IPS DF 6.9 (cell line): ENCODE measurements at regions not wholly inside any gene's neighbourhood (a gene's known extent, or its start where the extent isn't known, plus 50 kb on each side); places are given as distances from the start of the nearest gene placed in this dataset.
"Not testable (repeated sequence)": the region's sequence is repeated elsewhere in the genome, so short reads cannot be mapped to it uniquely, and the experiment has no call there.

Experiments
- DNase-seq: peaks from one replicate; pipeline ENCODE4 v3.0.0-alpha.2; 2013; ENCODE audit warnings: low read depth, low spot score
- H3K27ac ChIP-seq: one replicate; pipeline ENCODE4 v1.5.1; 2013; ENCODE audit warnings: low read length, control low read depth
- H3K27me3 ChIP-seq: 2 replicates; pipeline ENCODE4 v1.6.1; 2013; ENCODE audit warnings: mild to moderate bottlenecking, low read length; ENCODE audit not compliant: control insufficient read depth, insufficient read depth
- H3K36me3 ChIP-seq: 2 replicates; pipeline ENCODE4 v1.6.1; 2013; ENCODE audit warnings: low read length; ENCODE audit not compliant: control insufficient read depth, insufficient read depth
- H3K4me1 ChIP-seq: 2 replicates; pipeline ENCODE4 v1.6.1; 2013; ENCODE audit warnings: low read length; ENCODE audit not compliant: control insufficient read depth, insufficient read depth
- H3K4me3 ChIP-seq: 2 replicates; pipeline ENCODE4 v1.5.1; 2013; ENCODE audit warnings: mild to moderate bottlenecking, low read length
- H3K9me3 ChIP-seq: 2 replicates; pipeline ENCODE4 v1.6.1; 2013; ENCODE audit warnings: low read length, inconsistent platforms; ENCODE audit not compliant: control insufficient read depth, insufficient read depth
- WGBS: extraction: QIAGEN DNeasy Blood & Tissue Kit; methylation state at CpG from one replicate; pipeline ENCODE4 v1.1.7; 2013; ENCODE audit warnings: mixed read lengths, missing lambda C conversion rate; ENCODE audit not compliant: insufficient read length, insufficient coverage; 5-methylcytosine and 5-hydroxymethylcytosine counted together

GRCh38 chr13:20312292-20312691, 80.2 kb upstream of the GJB6 start:
- H3K4me1 ChIP-seq = no peaks in the 10 kb centered on the region
- no peak for DNase-seq
- H3K4me3 ChIP-seq = no peak overlapping the region
- WGBS = no CpG with 5 or more reads among the region's 5 CpGs
- H3K27me3 ChIP-seq = no peaks in the 10 kb centered on the region
- H3K27ac ChIP-seq = no peak overlapping the region
- H3K36me3 ChIP-seq = no peaks in the 10 kb centered on the region
- H3K9me3 ChIP-seq = no peaks in the 10 kb centered on the region

- no peak overlapping the region for H3K4me3 ChIP-seq
- H3K27ac ChIP-seq = no peak overlapping the region
- H3K36me3 ChIP-seq = no peaks in the 10 kb centered on the region
- H3K9me3 ChIP-seq = no peaks in the 10 kb centered on the region
- H3K27me3 ChIP-seq = no peaks in the 10 kb centered on the region
- no CpG with 5 or more reads among the region's 2 CpGs for WGBS
- DNase-seq = no peak
- no peaks in the 10 kb centered on the region for H3K4me1 ChIP-seq
These were observed 79.5 kb upstream of the GJB6 start for GRCh38 chr13:20311596-20311995.

- no CpG with 5 or more reads among the region's 2 CpGs for WGBS
- Histone ChIP-seq H3K36me3 (no peaks in the 10 kb centered on the region), H3K27ac (no peak overlapping the region), H3K27me3 (no peaks in the 10 kb centered on the region), H3K9me3 (no peaks in the 10 kb centered on the region), H3K4me3 (no peak overlapping the region), H3K4me1 (no peaks in the 10 kb centered on the region)
- DNase-seq = no peak
These were observed 78.9 kb upstream of the GJB6 start for GRCh38 chr13:20311022-20311421.

GRCh38 chr13:20306039-20306438, 73.9 kb upstream of the GJB6 start:
- no peak for DNase-seq
- H3K4me1 ChIP-seq = no peaks in the 10 kb centered on the region

GRCh38 chr13:20305587-20305986, 73.5 kb upstream of the GJB6 start:
- WGBS = no CpG with 5 or more reads among the region's 2 CpGs
- DNase-seq = no peak
- no peak overlapping the region for H3K4me3 ChIP-seq
- H3K27me3 ChIP-seq = peaks cover 2% of the 10 kb centered on the region; the same call in 1 of the 2 replicates
- H3K4me1 ChIP-seq = no peaks in the 10 kb centered on the region
- H3K27ac ChIP-seq = no peak overlapping the region
- H3K9me3 ChIP-seq = no peaks in the 10 kb centered on the region
- H3K36me3 ChIP-seq = no peaks in the 10 kb centered on the region

More at GRCh38 chr13:20306039-20306438, 73.9 kb upstream of the GJB6 start:
- H3K9me3 ChIP-seq = no peaks in the 10 kb centered on the region
- H3K36me3 ChIP-seq = no peaks in the 10 kb centered on the region
- H3K27ac ChIP-seq = no peak overlapping the region
- no peak overlapping the region for H3K4me3 ChIP-seq
- peaks cover under 1% of the 10 kb centered on the region; the same call in 1 of the 2 replicates for H3K27me3 ChIP-seq
- no CpG with 5 or more reads among the region's 6 CpGs for WGBS

GRCh38 chr13:20304061-20304460, 71.9 kb upstream of the GJB6 start:
- not testable (repeated sequence) for H3K27me3 ChIP-seq, H3K4me3 ChIP-seq, H3K4me1 ChIP-seq, H3K9me3 ChIP-seq, DNase-seq, H3K36me3 ChIP-seq, H3K27ac ChIP-seq
- no CpG with 5 or more reads among the region's 4 CpGs for WGBS

GRCh38 chr13:20303636-20304035, 71.5 kb upstream of the GJB6 start:
- H3K27ac ChIP-seq = no peak overlapping the region
- DNase-seq = no peak
- H3K9me3 ChIP-seq = no peaks in the 10 kb centered on the region
- H3K4me3 ChIP-seq = no peak overlapping the region
- H3K4me1 ChIP-seq = no peaks in the 10 kb centered on the region
- WGBS = no CpG with 5 or more reads among the region's 6 CpGs
- H3K36me3 ChIP-seq = no peaks in the 10 kb centered on the region
- peaks cover 2% of the 10 kb centered on the region; the same call in 1 of the 2 replicates for H3K27me3 ChIP-seq

- Histone ChIP-seq H3K4me3 (peak overlapping the region; percentile 45; the same call in 1 of the 2 replicates), H3K9me3 (no peaks in the 10 kb centered on the region), H3K4me1 (no peaks in the 10 kb centered on the region), H3K27me3 (peaks cover 2% of the 10 kb centered on the region; the same call in 1 of the 2 replicates), H3K27ac (no peak overlapping the region), H3K36me3 (no peaks in the 10 kb centered on the region)
- WGBS = no CpG with 5 or more reads among the region's 56 CpGs
- DNase-seq = no peak
These were observed 69.4 kb upstream of the GJB6 start for GRCh38 chr13:20301403-20302071.

- no peak for DNase-seq
- no peaks in the 10 kb centered on the region for H3K4me1 ChIP-seq
- no peak overlapping the region for H3K27ac ChIP-seq
- no peaks in the 10 kb centered on the region for H3K9me3 ChIP-seq
- H3K4me3 ChIP-seq = peak overlapping the region; percentile 45; the same call in 1 of the 2 replicates
- peaks cover 2% of the 10 kb centered on the region; the same call in 1 of the 2 replicates for H3K27me3 ChIP-seq
- WGBS = no CpG with 5 or more reads among the region's 7 CpGs
- H3K36me3 ChIP-seq = no peaks in the 10 kb centered on the region
These were observed 68.9 kb upstream of the GJB6 start for GRCh38 chr13:20301015-20301402.

GRCh38 chr13:20297181-20297580, 65.1 kb upstream of the GJB6 start:
- H3K27ac ChIP-seq = no peak overlapping the region
- H3K4me3 ChIP-seq = no peak overlapping the region
- DNase-seq = no peak
- H3K4me1 ChIP-seq = no peaks in the 10 kb centered on the region
- no peaks in the 10 kb centered on the region for H3K9me3 ChIP-seq
- H3K27me3 ChIP-seq = peaks cover 2% of the 10 kb centered on the region; the same call in 1 of the 2 replicates
- H3K36me3 ChIP-seq = no peaks in the 10 kb centered on the region
- no CpG with 5 or more reads among the region's 3 CpGs for WGBS

- Histone ChIP-seq H3K4me1 (no peaks in the 10 kb centered on the region), H3K9me3 (no peaks in the 10 kb centered on the region), H3K27ac (no peak overlapping the region), H3K36me3 (no peaks in the 10 kb centered on the region), H3K4me3 (no peak overlapping the region), H3K27me3 (peaks cover under 1% of the 10 kb centered on the region; the same call in 1 of the 2 replicates)
- WGBS = no CpG with 5 or more reads among the region's 8 CpGs
- no peak for DNase-seq
These were observed 63.8 kb upstream of the GJB6 start for GRCh38 chr13:20295956-20296355.
